ENCODE measurements at regions not wholly inside any gene's neighbourhood (a gene's known extent, or its start where the extent isn't known, plus 50 kb on each side); places are given as distances from the start of the nearest gene placed in this dataset.

DNA sequence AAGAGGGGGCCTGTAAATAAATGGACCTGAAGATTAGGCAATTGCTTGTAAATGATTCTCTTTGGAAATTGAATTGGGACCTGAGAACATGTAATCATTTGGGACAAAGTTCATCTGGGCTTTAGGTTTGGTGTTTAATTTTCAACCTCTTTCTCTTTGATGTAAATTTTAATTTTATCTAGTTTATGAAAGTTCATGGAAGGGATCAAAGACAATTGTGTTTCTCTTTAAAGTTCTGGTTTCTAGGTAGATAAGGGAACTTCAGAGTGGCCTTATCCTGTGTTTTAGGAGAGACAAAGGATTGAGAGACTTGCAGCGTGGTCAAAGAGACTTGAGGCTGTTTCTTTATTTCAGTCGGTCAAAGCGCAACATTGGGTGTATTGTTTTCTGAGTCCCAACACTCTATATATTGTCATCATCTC, 1108.3 kb downstream of the TBL1XR1 start:
- Histone ChIP-seq H3K27ac (no peak overlapping the region), H3K4me3 (ENCODE audit: low read depth, low read length) (no peak overlapping the region), H3K27me3 (replicated peaks) (no peaks in the 10 kb centered on the region), H3K36me3 (replicated peaks) (no peaks in the 10 kb centered on the region)
- no peak for DNase-seq
- TF ChIP-seq, protein P1, sequence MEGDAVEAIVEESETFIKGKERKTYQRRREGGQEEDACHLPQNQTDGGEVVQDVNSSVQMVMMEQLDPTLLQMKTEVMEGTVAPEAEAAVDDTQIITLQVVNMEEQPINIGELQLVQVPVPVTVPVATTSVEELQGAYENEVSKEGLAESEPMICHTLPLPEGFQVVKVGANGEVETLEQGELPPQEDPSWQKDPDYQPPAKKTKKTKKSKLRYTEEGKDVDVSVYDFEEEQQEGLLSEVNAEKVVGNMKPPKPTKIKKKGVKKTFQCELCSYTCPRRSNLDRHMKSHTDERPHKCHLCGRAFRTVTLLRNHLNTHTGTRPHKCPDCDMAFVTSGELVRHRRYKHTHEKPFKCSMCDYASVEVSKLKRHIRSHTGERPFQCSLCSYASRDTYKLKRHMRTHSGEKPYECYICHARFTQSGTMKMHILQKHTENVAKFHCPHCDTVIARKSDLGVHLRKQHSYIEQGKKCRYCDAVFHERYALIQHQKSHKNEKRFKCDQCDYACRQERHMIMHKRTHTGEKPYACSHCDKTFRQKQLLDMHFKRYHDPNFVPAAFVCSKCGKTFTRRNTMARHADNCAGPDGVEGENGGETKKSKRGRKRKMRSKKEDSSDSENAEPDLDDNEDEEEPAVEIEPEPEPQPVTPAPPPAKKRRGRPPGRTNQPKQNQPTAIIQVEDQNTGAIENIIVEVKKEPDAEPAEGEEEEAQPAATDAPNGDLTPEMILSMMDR (IDR thresholded peaks at IDR 0.05; ENCODE audit: low read depth, low read length, missing control alignments), result no peak
- in situ Hi-C loops (cut with HindIII; ENCODE audit: low pct_ligation_motif_present, low sequenced_read_pairs), result no loop called here

DNA sequence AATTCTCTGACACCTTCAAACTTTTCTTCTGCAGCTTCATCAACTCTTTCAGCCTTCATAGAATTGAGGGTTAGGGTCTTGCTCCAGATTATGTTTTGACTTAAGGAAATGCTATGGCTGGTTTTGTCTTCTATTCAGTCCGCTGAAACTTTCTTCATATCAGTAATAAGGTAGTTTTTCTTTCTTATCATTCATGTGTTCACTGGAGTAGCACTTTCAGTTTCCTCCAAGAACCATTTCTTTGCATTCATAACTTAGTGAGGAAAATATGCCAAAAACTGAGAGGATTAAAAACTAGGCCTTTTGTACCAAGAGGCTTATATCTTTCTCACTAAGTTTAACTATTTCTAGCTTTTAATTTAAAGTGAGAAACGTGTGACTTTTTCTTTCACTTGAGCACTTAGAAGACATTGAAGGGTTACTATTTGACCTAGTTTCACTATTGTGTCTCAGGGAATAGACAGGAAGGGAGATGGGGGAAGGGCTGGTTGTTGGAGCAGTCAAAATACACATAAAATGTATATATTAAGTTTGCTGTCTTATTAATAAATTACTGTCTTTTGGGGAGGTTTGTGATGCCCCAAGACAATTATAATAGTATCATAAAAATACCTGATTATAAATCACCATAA, 1110.1 kb downstream of the TBL1XR1 start:
- Histone ChIP-seq H3K36me3 (replicated peaks) (no peaks in the 10 kb centered on the region), H3K27me3 (replicated peaks) (no peaks in the 10 kb centered on the region), H3K4me3 (ENCODE audit: low read depth, low read length) (no peak overlapping the region), H3K27ac (no peak overlapping the region)
- no peak for DNase-seq
- in situ Hi-C loops (cut with HindIII; ENCODE audit: low pct_ligation_motif_present, low sequenced_read_pairs), result no loop called here
- TF ChIP-seq, protein P1 (IDR thresholded peaks at IDR 0.05; ENCODE audit: low read depth, low read length, missing control alignments), result no peak

DNA sequence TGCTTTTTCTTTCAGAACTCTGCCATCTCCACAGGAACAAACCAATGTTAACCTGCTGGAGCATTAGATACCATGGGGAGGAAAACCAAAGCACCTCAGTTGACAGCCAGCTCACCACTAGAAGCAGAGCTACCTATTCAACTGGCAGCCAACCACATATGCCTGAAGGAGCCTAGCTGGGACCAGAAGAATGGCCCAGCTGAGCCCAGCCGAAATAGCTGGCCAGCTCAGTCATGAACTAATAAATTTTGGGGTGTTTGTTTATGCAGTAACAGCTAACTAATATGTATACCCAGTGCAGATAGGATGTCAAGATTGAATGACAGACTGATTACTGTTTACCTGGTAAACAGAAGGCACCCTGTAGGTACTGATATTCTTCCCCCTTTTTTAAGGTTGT, 1117.5 kb downstream of the TBL1XR1 start:
- no peaks in the 10 kb centered on the region for H3K27me3 ChIP-seq (replicated peaks)
- no peak overlapping the region for H3K27ac ChIP-seq
- H3K4me3 ChIP-seq (ENCODE audit: low read depth, low read length), result no peak overlapping the region
- no peak for DNase-seq
- TF ChIP-seq, protein P1 (IDR thresholded peaks at IDR 0.05; ENCODE audit: low read depth, low read length, missing control alignments), result no peak
- H3K36me3 ChIP-seq (replicated peaks), result no peaks in the 10 kb centered on the region
- in situ Hi-C loops (cut with HindIII; ENCODE audit: low pct_ligation_motif_present, low sequenced_read_pairs), result no loop called here

DNA sequence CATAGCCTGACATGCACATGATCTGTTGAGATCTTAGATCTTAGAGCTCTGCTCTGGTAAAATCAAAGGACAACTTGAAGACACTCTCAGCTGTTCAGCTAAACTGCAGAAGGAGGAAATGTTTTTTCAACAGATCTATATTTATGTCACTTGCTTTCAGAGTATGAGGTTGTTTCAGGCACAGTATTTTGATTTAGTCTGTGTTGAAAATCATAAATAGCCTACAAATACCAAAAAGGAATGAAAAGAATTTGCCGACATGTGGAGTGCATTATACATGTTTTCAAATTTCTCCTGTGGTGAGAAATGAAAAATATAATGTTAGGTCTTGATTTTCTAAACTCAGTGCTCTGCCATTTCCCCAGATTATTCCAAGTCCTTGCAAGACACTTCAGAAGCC, 1118.4 kb downstream of the TBL1XR1 start:
- in situ Hi-C loops (cut with HindIII; ENCODE audit: low pct_ligation_motif_present, low sequenced_read_pairs), result no loop called here
- no peak overlapping the region for H3K4me3 ChIP-seq (ENCODE audit: low read depth, low read length)
- no peaks in the 10 kb centered on the region for H3K36me3 ChIP-seq (replicated peaks)
- H3K27ac ChIP-seq, result no peak overlapping the region
- no peaks in the 10 kb centered on the region for H3K27me3 ChIP-seq (replicated peaks)
- DNase-seq, result no peak
- TF ChIP-seq, protein P1 (IDR thresholded peaks at IDR 0.05; ENCODE audit: low read depth, low read length, missing control alignments), result no peak

DNA sequence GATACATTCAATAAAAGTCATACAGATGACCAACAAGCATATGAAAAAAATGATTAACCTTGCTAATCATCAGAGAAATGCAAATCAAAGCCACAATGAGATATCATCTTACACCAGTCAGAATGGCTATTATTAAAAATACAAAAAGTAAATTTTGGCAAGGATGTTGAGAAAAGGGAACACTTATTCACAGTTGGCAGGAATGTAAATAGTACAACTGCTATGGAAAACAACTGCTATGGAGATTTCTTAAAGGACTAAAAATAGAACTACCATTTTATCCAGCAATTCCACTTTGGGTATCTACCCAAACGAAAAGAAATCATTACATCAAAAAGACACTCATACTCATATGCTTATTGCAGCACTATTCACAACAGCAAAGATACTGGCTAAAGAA, 1121.8 kb downstream of the TBL1XR1 start:
- H3K36me3 ChIP-seq (replicated peaks), result no peaks in the 10 kb centered on the region
- H3K27me3 ChIP-seq (replicated peaks), result no peaks in the 10 kb centered on the region
- H3K4me3 ChIP-seq (ENCODE audit: low read depth, low read length), result no peak overlapping the region
- TF ChIP-seq, protein P1 (IDR thresholded peaks at IDR 0.05; ENCODE audit: low read depth, low read length, missing control alignments), result no peak
- DNase-seq, result no peak
- in situ Hi-C loops (cut with HindIII; ENCODE audit: low pct_ligation_motif_present, low sequenced_read_pairs), result no loop called here
- H3K27ac ChIP-seq, result no peak overlapping the region

DNA sequence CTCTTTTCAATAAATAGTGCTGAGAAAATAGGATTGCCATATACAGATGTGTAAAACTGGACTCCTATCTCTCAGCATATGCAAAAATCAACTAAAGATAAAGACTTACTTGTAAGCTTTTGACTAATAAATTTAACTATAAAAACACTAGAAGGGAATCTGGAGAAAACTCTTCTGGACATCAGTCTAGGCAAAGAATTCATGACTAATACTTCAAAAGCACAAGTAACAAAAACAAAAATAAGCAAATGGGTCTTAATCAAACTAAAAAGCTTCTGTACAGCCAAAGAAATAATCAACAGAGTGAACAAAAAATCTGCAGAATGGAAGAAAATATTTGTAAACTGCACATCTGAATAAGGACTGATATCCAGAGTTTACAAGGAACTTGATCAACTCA, 1122.2 kb downstream of the TBL1XR1 start:
- no peak overlapping the region for H3K4me3 ChIP-seq (ENCODE audit: low read depth, low read length)
- DNase-seq, result no peak
- no peaks in the 10 kb centered on the region for H3K27me3 ChIP-seq (replicated peaks)
- in situ Hi-C loops (cut with HindIII; ENCODE audit: low pct_ligation_motif_present, low sequenced_read_pairs), result no loop called here
- TF ChIP-seq, protein P1 (IDR thresholded peaks at IDR 0.05; ENCODE audit: low read depth, low read length, missing control alignments), result no peak
- H3K27ac ChIP-seq, result no peak overlapping the region
- H3K36me3 ChIP-seq (replicated peaks), result no peaks in the 10 kb centered on the region
